GM23338 (cell line): ENCODE measurements at regions not wholly inside any gene's neighbourhood (a gene's known extent, or its start where the extent isn't known, plus 50 kb on each side); places are given as distances from the start of the nearest gene placed in this dataset.

Experiments
- ATAC-seq: fragments of 200-7000 bp; cut with Tn5 transposase; 3 replicates; pipeline ENCODE4 v1.9.1; 2020
- DNase-seq: peaks from one replicate; pipeline ENCODE4 v3.0.0-alpha.2; 2015; ENCODE audit warnings: low spot score
- H2AFZ ChIP-seq: fragments of 200-600 bp; sonication (generic); 2 replicates; pipeline ENCODE4 v1.8.0; 2016; ENCODE audit warnings: antibody characterized with exemption, mild to moderate bottlenecking, moderate library complexity
- H3F3A ChIP-seq: fragments of 200-600 bp; sonication (generic); replicated peaks from 2 replicates; pipeline ENCODE4 v1.8.0; 2017; ENCODE audit warnings: antibody characterized with exemption, mixed run types, low read depth
- H3K27ac ChIP-seq: fragments of 200-600 bp; sonication (generic); 2 replicates; pipeline ENCODE4 v1.6.1; 2016; ENCODE audit warnings: low read depth
- H3K27me3 ChIP-seq: fragments of 200-600 bp; sonication (generic); 2 replicates; pipeline ENCODE4 v1.8.0; 2016; ENCODE audit warnings: mild to moderate bottlenecking, mixed run types, moderate library complexity; ENCODE audit not compliant: insufficient read depth
- H3K36me3 ChIP-seq: fragments of 200-600 bp; sonication (generic); 2 replicates; pipeline ENCODE4 v1.8.0; 2016; ENCODE audit warnings: mild to moderate bottlenecking; ENCODE audit not compliant: insufficient read depth
- H3K4me1 ChIP-seq: fragments of 200-600 bp; sonication (generic); 2 replicates; pipeline ENCODE4 v1.8.0; 2016; ENCODE audit warnings: mild to moderate bottlenecking, moderate library complexity; ENCODE audit not compliant: insufficient read depth
- H3K4me2 ChIP-seq: fragments of 200-600 bp; sonication (generic); 2 replicates; pipeline ENCODE4 v1.7.1; 2017; ENCODE audit warnings: mixed run types
- H3K4me3 ChIP-seq: fragments of 200-600 bp; sonication (generic); 2 replicates; pipeline ENCODE4 v1.6.1; 2016; ENCODE audit warnings: mixed run types
- H3K79me2 ChIP-seq: fragments of 200-600 bp; sonication (generic); replicated peaks from 2 replicates; pipeline ENCODE4 v1.8.0; 2017; ENCODE audit warnings: mild to moderate bottlenecking; ENCODE audit not compliant: insufficient read depth
- H3K9me2 ChIP-seq: fragments of 200-600 bp; sonication (generic); 2 replicates; pipeline ENCODE4 v1.8.0; 2017; ENCODE audit not compliant: insufficient read depth
- H4K20me1 ChIP-seq: fragments of 200-600 bp; sonication (generic); replicated peaks from 2 replicates; pipeline ENCODE4 v1.8.0; 2017; ENCODE audit warnings: mild to moderate bottlenecking; ENCODE audit not compliant: insufficient read depth
- H3K27ac Mint-ChIP-seq: 2 replicates; pipeline ENCODE4 v1.8.0; 2020; ENCODE audit warnings: inconsistent platforms, mild to moderate bottlenecking, moderate library complexity, mixed read lengths
- H3K27me3 Mint-ChIP-seq: 3 replicates; pipeline ENCODE4 v1.8.0; 2022; ENCODE audit warnings: low read depth, mild to moderate bottlenecking, moderate library complexity, mixed read lengths, inconsistent platforms; ENCODE audit not compliant: insufficient read depth, poor library complexity
- H3K36me3 Mint-ChIP-seq: 3 replicates; pipeline ENCODE4 v1.8.0; 2021; ENCODE audit warnings: low read depth, mild to moderate bottlenecking, inconsistent platforms, moderate library complexity, mixed read lengths
- H3K4me1 Mint-ChIP-seq: 3 replicates; pipeline ENCODE4 v1.8.0; 2020; ENCODE audit warnings: mild to moderate bottlenecking, inconsistent platforms, mixed read lengths
- H3K4me3 Mint-ChIP-seq: 3 replicates; pipeline ENCODE4 v1.8.0; 2021; ENCODE audit warnings: moderate library complexity, mild to moderate bottlenecking, inconsistent platforms, mixed read lengths
- H3K9me3 Mint-ChIP-seq: 3 replicates; pipeline ENCODE4 v1.8.0; 2020; ENCODE audit warnings: moderate library complexity, mild to moderate bottlenecking, inconsistent platforms, mixed read lengths
- CREB1 ChIP-seq: fragments of 250-450 bp; sonication (Bioruptor Pico); IDR thresholded peaks from 2 replicates; pipeline ENCODE4 v1.5.0; 2020; ENCODE audit warnings: low read depth, mild to moderate bottlenecking, moderate library complexity
- EZH2 ChIP-seq: fragments of 200-600 bp; sonication (generic); IDR thresholded peaks from one replicate; pipeline ENCODE4 v1.8.0; 2017; ENCODE audit warnings: antibody characterized with exemption, mild to moderate bottlenecking, low read depth; ENCODE audit not compliant: unreplicated experiment
- EZH2phosphoT487 ChIP-seq: fragments of 200-600 bp; sonication (generic); IDR thresholded peaks from one replicate; pipeline ENCODE4 v1.8.1; 2018; ENCODE audit warnings: antibody characterized with exemption; ENCODE audit not compliant: unreplicated experiment
- JUNB ChIP-seq: IDR thresholded peaks from one replicate; pipeline ENCODE4 v1.6.1; 2016; ENCODE audit warnings: antibody characterized with exemption; ENCODE audit not compliant: unreplicated experiment
- NANOG ChIP-seq: IDR thresholded peaks from 2 replicates; pipeline ENCODE4 v1.6.1; 2016; ENCODE audit warnings: antibody characterized with exemption, borderline replicate concordance
- POLR2AphosphoS5 ChIP-seq: IDR thresholded peaks from 2 replicates; pipeline ENCODE4 v1.6.1; 2016; ENCODE audit warnings: antibody characterized with exemption, low read depth
- STAT1 ChIP-seq: IDR thresholded peaks from one replicate; pipeline ENCODE4 v1.6.1; 2016; ENCODE audit warnings: antibody characterized with exemption; ENCODE audit not compliant: unreplicated experiment
- ZNF114 ChIP-seq: fragments of 250-450 bp; sonication (Bioruptor Pico); IDR thresholded peaks from 2 replicates; pipeline ENCODE4 v1.5.0; 2020; ENCODE audit warnings: mild to moderate bottlenecking, moderate library complexity
- ZNF462 ChIP-seq: fragments of 250-450 bp; sonication (Bioruptor Pico); IDR thresholded peaks from 2 replicates; pipeline ENCODE4 v1.5.0; 2020; ENCODE audit warnings: mild to moderate bottlenecking, moderate library complexity
- TF ChIP-seq, protein P1 (sequence below): IDR thresholded peaks from 2 replicates; pipeline ENCODE4 v1.6.1; 2016; ENCODE audit warnings: antibody characterized with exemption
- TF ChIP-seq, protein P2 (sequence below), 2 experiments: fragments of 200-600 bp in 1 of 2; sonication (generic) in 1 of 2; conservative IDR thresholded peaks; 2 replicates each; pipeline versions ENCODE4 v1.5.1 to v1.6.1; 2016 to 2017; ENCODE audit warnings: antibody characterized with exemption in 2 of 2, low read depth in 2 of 2, mild to moderate bottlenecking in 2 of 2, moderate library complexity in 1 of 2

DNA sequence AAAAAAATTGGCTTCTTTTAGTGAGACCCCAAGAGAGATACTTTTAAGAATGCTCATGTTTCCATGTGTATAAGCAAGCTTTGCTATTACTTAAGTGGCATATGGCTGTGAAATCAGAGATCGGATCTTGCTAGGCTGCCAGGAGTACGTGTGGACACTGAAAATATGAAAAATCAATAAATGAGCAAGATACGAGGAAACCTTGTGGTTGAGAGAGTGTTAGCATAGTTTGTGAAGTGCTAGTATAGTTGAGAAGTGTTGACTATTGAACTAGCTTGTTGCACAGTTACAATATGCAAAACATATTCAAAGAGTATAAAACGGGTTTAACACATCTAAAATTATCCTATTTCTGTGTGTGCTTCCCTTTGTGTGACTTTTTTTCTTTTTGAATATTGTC, 230.9 kb upstream of the NOVA1 start (continued):
- TF ChIP-seq CREB1 (CRISPR knock-in tag): no peak
- no peak for TF ChIP-seq STAT1

- ATAC-seq (no peak), DNase-seq (no peak)
- H4K20me1 ChIP-seq: no peaks in the 10 kb centered on the region
- no peaks in the 10 kb centered on the region for H3K36me3 ChIP-seq
- no peaks in the 10 kb centered on the region for H3K36me3 Mint-ChIP-seq
- no peak overlapping the region for H2AFZ ChIP-seq
- H3K27me3 Mint-ChIP-seq: no peaks in the 10 kb centered on the region
- H3F3A ChIP-seq: no peaks in the 10 kb centered on the region
- no peak for TF ChIP-seq POLR2AphosphoS5
- no peak for TF ChIP-seq EZH2phosphoT487
- TF ChIP-seq, protein P1, sequence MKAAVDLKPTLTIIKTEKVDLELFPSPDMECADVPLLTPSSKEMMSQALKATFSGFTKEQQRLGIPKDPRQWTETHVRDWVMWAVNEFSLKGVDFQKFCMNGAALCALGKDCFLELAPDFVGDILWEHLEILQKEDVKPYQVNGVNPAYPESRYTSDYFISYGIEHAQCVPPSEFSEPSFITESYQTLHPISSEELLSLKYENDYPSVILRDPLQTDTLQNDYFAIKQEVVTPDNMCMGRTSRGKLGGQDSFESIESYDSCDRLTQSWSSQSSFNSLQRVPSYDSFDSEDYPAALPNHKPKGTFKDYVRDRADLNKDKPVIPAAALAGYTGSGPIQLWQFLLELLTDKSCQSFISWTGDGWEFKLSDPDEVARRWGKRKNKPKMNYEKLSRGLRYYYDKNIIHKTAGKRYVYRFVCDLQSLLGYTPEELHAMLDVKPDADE: no peak
- TF ChIP-seq CREB1 (CRISPR knock-in tag): no peak
- no peak for TF ChIP-seq EZH2
- no peak for TF ChIP-seq STAT1
- no peak for TF ChIP-seq JUNB
- no peak for TF ChIP-seq ZNF462 (CRISPR knock-in tag)
- TF ChIP-seq, protein P2, sequence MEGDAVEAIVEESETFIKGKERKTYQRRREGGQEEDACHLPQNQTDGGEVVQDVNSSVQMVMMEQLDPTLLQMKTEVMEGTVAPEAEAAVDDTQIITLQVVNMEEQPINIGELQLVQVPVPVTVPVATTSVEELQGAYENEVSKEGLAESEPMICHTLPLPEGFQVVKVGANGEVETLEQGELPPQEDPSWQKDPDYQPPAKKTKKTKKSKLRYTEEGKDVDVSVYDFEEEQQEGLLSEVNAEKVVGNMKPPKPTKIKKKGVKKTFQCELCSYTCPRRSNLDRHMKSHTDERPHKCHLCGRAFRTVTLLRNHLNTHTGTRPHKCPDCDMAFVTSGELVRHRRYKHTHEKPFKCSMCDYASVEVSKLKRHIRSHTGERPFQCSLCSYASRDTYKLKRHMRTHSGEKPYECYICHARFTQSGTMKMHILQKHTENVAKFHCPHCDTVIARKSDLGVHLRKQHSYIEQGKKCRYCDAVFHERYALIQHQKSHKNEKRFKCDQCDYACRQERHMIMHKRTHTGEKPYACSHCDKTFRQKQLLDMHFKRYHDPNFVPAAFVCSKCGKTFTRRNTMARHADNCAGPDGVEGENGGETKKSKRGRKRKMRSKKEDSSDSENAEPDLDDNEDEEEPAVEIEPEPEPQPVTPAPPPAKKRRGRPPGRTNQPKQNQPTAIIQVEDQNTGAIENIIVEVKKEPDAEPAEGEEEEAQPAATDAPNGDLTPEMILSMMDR (conservative IDR thresholded peaks at IDR 0.05; ENCODE audit: low read depth in 2 of 2): no peak
- TF ChIP-seq ZNF114: no peak
- no peak for TF ChIP-seq NANOG
- H3K4me3 ChIP-seq: no peak overlapping the region
- H3K79me2 ChIP-seq: no peaks in the 10 kb centered on the region
- H3K4me1 Mint-ChIP-seq: no peaks in the 10 kb centered on the region
- H3K9me2 ChIP-seq: no peaks in the 10 kb centered on the region
- H3K9me3 Mint-ChIP-seq: no peaks in the 10 kb centered on the region
- H3K27me3 ChIP-seq: no peaks in the 10 kb centered on the region
- H3K4me3 Mint-ChIP-seq: no peak overlapping the region
- H3K4me1 ChIP-seq: no peaks in the 10 kb centered on the region
- H3K27ac ChIP-seq: no peak overlapping the region
- H3K4me2 ChIP-seq: no peak overlapping the region
- no peak overlapping the region for H3K27ac Mint-ChIP-seq
Measured at GRCh38 chr14:26833621-26834176, 235.9 kb upstream of the NOVA1 start.
